ENCODE measurements at regions not wholly inside any gene's neighbourhood (a gene's known extent, or its start where the extent isn't known, plus 50 kb on each side); places are given as distances from the start of the nearest gene placed in this dataset.
A peak's percentile ranks its signal among the peaks of the same experiment; 100 is the strongest.

GRCh38 chr15:36400936-36401585 lies 178.4 kb upstream of the CDIN1 start:
- Histone ChIP-seq H3K27ac (ENCODE audit: low read depth, low read length) (no peak overlapping the region), H3K4me1 (ENCODE audit: control insufficient read depth in 1 of 2, insufficient read depth in 2 of 2, low read length in 2 of 2) (0 out of 4 replicates have a peak, but pooled peaks cover 0 to 3% of the 10 kb centered on the region in 2 experiments), H3K36me3 (ENCODE audit: control insufficient read depth in 1 of 2, insufficient read depth in 2 of 2, low read length in 2 of 2) (no peaks in the 10 kb centered on the region), H4K20me1 (ENCODE audit: insufficient read depth) (no peaks in the 10 kb centered on the region), H3K27me3 (ENCODE audit: insufficient read depth, low read length) (no peaks in the 10 kb centered on the region), H3K9me3 (ENCODE audit: control insufficient read depth in 1 of 2, insufficient read depth in 1 of 2, low read depth in 1 of 2, low read length in 2 of 2) (no peaks in the 10 kb centered on the region), H3K79me2 (ENCODE audit: insufficient read depth, low read length) (no peaks in the 10 kb centered on the region), H3K9me2 (ENCODE audit: insufficient read depth) (no peaks in the 10 kb centered on the region; the same call in 1 of the 2 replicates), H2AFZ (ENCODE audit: low read depth, low read length, poor library complexity, severe bottlenecking) (peak overlapping the region; percentile 80), H3K9ac (ENCODE audit: low read length) (no peak overlapping the region), H3K4me3 (replicated peaks in 1 of 2; ENCODE audit: low read depth in 1 of 2, low read length in 2 of 2) (no peak overlapping the region), H3K4me2 (ENCODE audit: low read length) (no peak overlapping the region)
- no peak for DNase-seq (ENCODE audit: low read depth, low spot score)
- ATAC-seq = no peak
- no TSS peak for BruUV-seq (replicated peaks)
- intact Hi-C loops (cut with micrococcal nuclease) = no loop called here
- no peak for TF ChIP-seq FOSL1 (IDR thresholded peaks at IDR 0.05; ENCODE audit: low read depth)
- ChIA-PET RAD21 (ENCODE audit: low non-redundant PET in 1 of 2, low total read pairs in 2 of 2, uncharacterized antibody in 2 of 2, unreplicated experiment in 2 of 2) (no interaction called here), CTCF (no interaction called here), POLR2A (no interaction called here)

- no peak for ATAC-seq
- Histone ChIP-seq H3K27me3 (ENCODE audit: insufficient read depth, low read length) (no peaks in the 10 kb centered on the region), H3K4me3 (replicated peaks in 1 of 2; ENCODE audit: low read depth in 1 of 2, low read length in 2 of 2) (no peak overlapping the region), H3K9me2 (ENCODE audit: insufficient read depth) (no peaks in the 10 kb centered on the region; the same call in 1 of the 2 replicates), H3K27ac (ENCODE audit: low read depth, low read length) (no peak overlapping the region), H3K36me3 (ENCODE audit: control insufficient read depth in 1 of 2, insufficient read depth in 2 of 2, low read length in 2 of 2) (no peaks in the 10 kb centered on the region), H3K4me1 (ENCODE audit: control insufficient read depth in 1 of 2, insufficient read depth in 2 of 2, low read length in 2 of 2) (peaks cover 0 to 6% of the 10 kb centered on the region in 2 experiments; a peak in 1 of 4 replicates), H2AFZ (ENCODE audit: low read depth, low read length, poor library complexity, severe bottlenecking) (peak overlapping the region; percentile 80), H3K9ac (ENCODE audit: low read length) (no peak overlapping the region), H3K79me2 (ENCODE audit: insufficient read depth, low read length) (no peaks in the 10 kb centered on the region), H3K4me2 (ENCODE audit: low read length) (no peak overlapping the region), H4K20me1 (ENCODE audit: insufficient read depth) (no peaks in the 10 kb centered on the region), H3K9me3 (ENCODE audit: control insufficient read depth in 1 of 2, insufficient read depth in 1 of 2, low read depth in 1 of 2, low read length in 2 of 2) (no peaks in the 10 kb centered on the region)
- intact Hi-C loops (cut with micrococcal nuclease) = no loop called here
- TF ChIP-seq CTCF (IDR thresholded peaks at IDR 0.05 in 2 of 3, conservative IDR thresholded peaks at IDR 0.05 in 1 of 3; ENCODE audit: borderline replicate concordance in 1 of 3, insufficient read depth in 1 of 3, low read depth in 2 of 3, low read length in 2 of 3) (no peak), EZH2 (IDR thresholded peaks at IDR 0.05) (no peak), POLR2AphosphoS5 (IDR thresholded peaks at IDR 0.05; ENCODE audit: low read depth, low read length) (no peak)
- ChIA-PET RAD21 (ENCODE audit: low non-redundant PET in 1 of 2, low total read pairs in 2 of 2, uncharacterized antibody in 2 of 2, unreplicated experiment in 2 of 2) (no interaction called here), CTCF (no interaction called here), POLR2A (no interaction called here)
- DNase-seq (ENCODE audit: low read depth, low spot score) = no peak
- no TSS peak for BruUV-seq (replicated peaks)
Observed at GRCh38 chr15:36401586-36401966, 177.8 kb upstream of the CDIN1 start.

Data from HCT116 (cell line).